DOHH2 (cell line): ENCODE measurements at regions not wholly inside any gene's neighbourhood (a gene's known extent, or its start where the extent isn't known, plus 50 kb on each side); places are given as distances from the start of the nearest gene placed in this dataset.

Experiments
- EZH2phosphoT487 ChIP-seq: fragments of 200-600 bp; sonication (generic); IDR thresholded peaks from 2 replicates; pipeline ENCODE4 v1.6.1; 2017; ENCODE audit warnings: borderline replicate concordance, mild to moderate bottlenecking, antibody characterized with exemption, low read length, moderate library complexity, mixed read lengths
- TF ChIP-seq, protein P1 (sequence below): fragments of 200-600 bp; sonication (generic); IDR thresholded peaks from one replicate; pipeline ENCODE4 v1.5.1; 2014; ENCODE audit warnings: antibody characterized with exemption, mild to moderate bottlenecking, low read depth, low read length; ENCODE audit not compliant: poor library complexity, severe bottlenecking

DNA sequence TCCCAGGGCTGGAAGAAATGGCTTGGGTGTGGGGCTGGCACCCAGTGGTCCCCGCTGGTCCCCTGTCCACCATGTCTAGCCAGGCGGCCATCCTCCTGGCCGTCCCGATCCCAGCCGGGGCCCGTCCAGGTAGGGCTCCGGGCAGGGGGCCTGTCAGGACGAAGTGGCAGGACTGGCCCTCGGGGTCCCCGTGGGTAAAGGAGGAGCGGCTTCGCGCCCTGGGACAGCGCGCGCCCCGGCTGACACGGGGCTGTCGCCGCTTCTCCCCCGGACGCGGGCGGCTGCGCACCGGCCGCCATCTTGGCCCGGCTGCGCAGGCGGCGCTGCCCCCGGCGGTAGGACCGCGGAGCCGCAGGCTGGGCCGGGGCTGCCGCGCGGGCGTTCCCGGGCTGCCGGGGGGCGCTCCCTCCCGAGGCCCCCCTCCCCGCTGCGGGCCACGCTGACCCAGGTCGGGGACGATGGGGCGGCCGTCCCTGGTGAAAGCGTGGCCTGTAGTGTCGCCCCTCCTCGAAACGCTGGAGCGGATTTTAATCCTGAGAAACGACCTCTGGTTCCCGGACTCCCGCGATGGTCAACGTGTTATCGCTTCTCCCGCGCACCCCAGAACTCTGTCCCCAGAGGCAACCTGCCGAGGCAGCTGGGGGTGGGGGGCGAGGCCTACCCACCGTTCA is 60.4 kb upstream of the BCOR start:
- TF ChIP-seq, protein P1, sequence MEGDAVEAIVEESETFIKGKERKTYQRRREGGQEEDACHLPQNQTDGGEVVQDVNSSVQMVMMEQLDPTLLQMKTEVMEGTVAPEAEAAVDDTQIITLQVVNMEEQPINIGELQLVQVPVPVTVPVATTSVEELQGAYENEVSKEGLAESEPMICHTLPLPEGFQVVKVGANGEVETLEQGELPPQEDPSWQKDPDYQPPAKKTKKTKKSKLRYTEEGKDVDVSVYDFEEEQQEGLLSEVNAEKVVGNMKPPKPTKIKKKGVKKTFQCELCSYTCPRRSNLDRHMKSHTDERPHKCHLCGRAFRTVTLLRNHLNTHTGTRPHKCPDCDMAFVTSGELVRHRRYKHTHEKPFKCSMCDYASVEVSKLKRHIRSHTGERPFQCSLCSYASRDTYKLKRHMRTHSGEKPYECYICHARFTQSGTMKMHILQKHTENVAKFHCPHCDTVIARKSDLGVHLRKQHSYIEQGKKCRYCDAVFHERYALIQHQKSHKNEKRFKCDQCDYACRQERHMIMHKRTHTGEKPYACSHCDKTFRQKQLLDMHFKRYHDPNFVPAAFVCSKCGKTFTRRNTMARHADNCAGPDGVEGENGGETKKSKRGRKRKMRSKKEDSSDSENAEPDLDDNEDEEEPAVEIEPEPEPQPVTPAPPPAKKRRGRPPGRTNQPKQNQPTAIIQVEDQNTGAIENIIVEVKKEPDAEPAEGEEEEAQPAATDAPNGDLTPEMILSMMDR, result no peak
- no peak for TF ChIP-seq EZH2phosphoT487
